ENCODE measurements at regions not wholly inside any gene's neighbourhood (a gene's known extent, or its start where the extent isn't known, plus 50 kb on each side); places are given as distances from the start of the nearest gene placed in this dataset.

- POLR2A ChIA-PET = no interaction called here
- DNase-seq = no peak
- H3K27ac ChIP-seq (ENCODE audit: insufficient read depth in 1 of 2, low read depth in 1 of 2, low read length in 2 of 2, poor library complexity in 1 of 2, severe bottlenecking in 2 of 2) = no peak overlapping the region
- no peaks in the 10 kb centered on the region for H3K27me3 ChIP-seq (replicated peaks in 2 of 5; ENCODE audit: control insufficient read depth in 4 of 5, insufficient read depth in 5 of 5, low read length in 4 of 5)
- no peaks in the 10 kb centered on the region for H3K4me1 ChIP-seq (ENCODE audit: control extremely low read depth in 1 of 4, control insufficient read depth in 4 of 4, insufficient read depth in 4 of 4, low read length in 3 of 4)
- 97% methylated on average over 6 of the region's 9 CpGs for WGBS (ENCODE audit: insufficient coverage)
- CTCF ChIA-PET = no interaction called here
- H3K4me3 ChIP-seq (ENCODE audit: control insufficient read depth in 1 of 7, extremely low read depth in 1 of 7, insufficient read depth in 4 of 7, low read depth in 2 of 7, low read length in 6 of 7) = no peak overlapping the region
- no peaks in the 10 kb centered on the region for H3K36me3 ChIP-seq (ENCODE audit: control insufficient read depth in 4 of 4, insufficient read depth in 4 of 4, low read length in 3 of 4)
- H3K9me3 ChIP-seq (ENCODE audit: control extremely low read depth in 1 of 5, control insufficient read depth in 4 of 5, insufficient read depth in 2 of 5, low read depth in 1 of 5, low read length in 4 of 5) = no peaks in the 10 kb centered on the region
Measured at GRCh38 chr2:142827170-142827569, 50.3 kb upstream of the KYNU start.

- POLR2A ChIA-PET = no interaction called here
- H3K36me3 ChIP-seq (ENCODE audit: control insufficient read depth in 4 of 4, insufficient read depth in 4 of 4, low read length in 3 of 4) = no peaks in the 10 kb centered on the region
- DNase-seq = no peak
- H3K9me3 ChIP-seq (ENCODE audit: control extremely low read depth in 1 of 5, control insufficient read depth in 4 of 5, insufficient read depth in 2 of 5, low read depth in 1 of 5, low read length in 4 of 5) = no peaks in the 10 kb centered on the region
- no peaks in the 10 kb centered on the region for H3K4me1 ChIP-seq (ENCODE audit: control extremely low read depth in 1 of 4, control insufficient read depth in 4 of 4, insufficient read depth in 4 of 4, low read length in 3 of 4)
- CTCF ChIA-PET = no interaction called here
- H3K27me3 ChIP-seq (replicated peaks in 2 of 5; ENCODE audit: control insufficient read depth in 4 of 5, insufficient read depth in 5 of 5, low read length in 4 of 5) = no peaks in the 10 kb centered on the region
- no peak overlapping the region for H3K27ac ChIP-seq (ENCODE audit: insufficient read depth in 1 of 2, low read depth in 1 of 2, low read length in 2 of 2, poor library complexity in 1 of 2, severe bottlenecking in 2 of 2)
- no peak overlapping the region for H3K4me3 ChIP-seq (ENCODE audit: control insufficient read depth in 1 of 7, extremely low read depth in 1 of 7, insufficient read depth in 4 of 7, low read depth in 2 of 7, low read length in 6 of 7)
- WGBS (ENCODE audit: insufficient coverage) = 100% methylated on average over 1 of the region's 2 CpGs
Measured at GRCh38 chr2:142825861-142826260, 51.6 kb upstream of the KYNU start.

GRCh38 chr2:142824756-142825155 lies 52.7 kb upstream of the KYNU start:
- no peak for DNase-seq
- no CpG with 5 or more reads among the region's 1 CpG for WGBS (ENCODE audit: insufficient coverage)
- no peaks in the 10 kb centered on the region for H3K36me3 ChIP-seq (ENCODE audit: control insufficient read depth in 4 of 4, insufficient read depth in 4 of 4, low read length in 3 of 4)
- H3K4me1 ChIP-seq (ENCODE audit: control extremely low read depth in 1 of 4, control insufficient read depth in 4 of 4, insufficient read depth in 4 of 4, low read length in 3 of 4) = no peaks in the 10 kb centered on the region
- no peak overlapping the region for H3K27ac ChIP-seq (ENCODE audit: insufficient read depth in 1 of 2, low read depth in 1 of 2, low read length in 2 of 2, poor library complexity in 1 of 2, severe bottlenecking in 2 of 2)
- no peaks in the 10 kb centered on the region for H3K9me3 ChIP-seq (ENCODE audit: control extremely low read depth in 1 of 5, control insufficient read depth in 4 of 5, insufficient read depth in 2 of 5, low read depth in 1 of 5, low read length in 4 of 5)
- H3K4me3 ChIP-seq (ENCODE audit: control insufficient read depth in 1 of 7, extremely low read depth in 1 of 7, insufficient read depth in 4 of 7, low read depth in 2 of 7, low read length in 6 of 7) = no peak overlapping the region
- no peaks in the 10 kb centered on the region for H3K27me3 ChIP-seq (replicated peaks in 2 of 5; ENCODE audit: control insufficient read depth in 4 of 5, insufficient read depth in 5 of 5, low read length in 4 of 5)
- ChIA-PET CTCF (no interaction called here), POLR2A (no interaction called here)

GRCh38 chr2:142822190-142822589 lies 55.3 kb upstream of the KYNU start:
- Histone ChIP-seq H3K9me3 (ENCODE audit: control extremely low read depth in 1 of 5, control insufficient read depth in 4 of 5, insufficient read depth in 2 of 5, low read depth in 1 of 5, low read length in 4 of 5) (no peaks in the 10 kb centered on the region), H3K27ac (ENCODE audit: insufficient read depth in 1 of 2, low read depth in 1 of 2, low read length in 2 of 2, poor library complexity in 1 of 2, severe bottlenecking in 2 of 2) (no peak overlapping the region), H3K27me3 (replicated peaks in 2 of 5; ENCODE audit: control insufficient read depth in 4 of 5, insufficient read depth in 5 of 5, low read length in 4 of 5) (no peaks in the 10 kb centered on the region), H3K36me3 (ENCODE audit: control insufficient read depth in 4 of 4, insufficient read depth in 4 of 4, low read length in 3 of 4) (no peaks in the 10 kb centered on the region), H3K4me1 (ENCODE audit: control extremely low read depth in 1 of 4, control insufficient read depth in 4 of 4, insufficient read depth in 4 of 4, low read length in 3 of 4) (no peaks in the 10 kb centered on the region), H3K4me3 (ENCODE audit: control insufficient read depth in 1 of 7, extremely low read depth in 1 of 7, insufficient read depth in 4 of 7, low read depth in 2 of 7, low read length in 6 of 7) (no peak overlapping the region)
- no peak for DNase-seq
- WGBS (ENCODE audit: insufficient coverage) = no CpG with 5 or more reads among the region's 3 CpGs
- POLR2A ChIA-PET = no interaction called here
- CTCF ChIA-PET = no interaction called here

- CTCF ChIA-PET = no interaction called here
- no peak overlapping the region for H3K27ac ChIP-seq (ENCODE audit: insufficient read depth in 1 of 2, low read depth in 1 of 2, low read length in 2 of 2, poor library complexity in 1 of 2, severe bottlenecking in 2 of 2)
- no peak overlapping the region for H3K4me3 ChIP-seq (ENCODE audit: control insufficient read depth in 1 of 7, extremely low read depth in 1 of 7, insufficient read depth in 4 of 7, low read depth in 2 of 7, low read length in 6 of 7)
- H3K27me3 ChIP-seq (replicated peaks in 2 of 5; ENCODE audit: control insufficient read depth in 4 of 5, insufficient read depth in 5 of 5, low read length in 4 of 5) = no peaks in the 10 kb centered on the region
- 100% methylated on average over 1 of the region's 2 CpGs for WGBS (ENCODE audit: insufficient coverage)
- H3K4me1 ChIP-seq (ENCODE audit: control extremely low read depth in 1 of 4, control insufficient read depth in 4 of 4, insufficient read depth in 4 of 4, low read length in 3 of 4) = no peaks in the 10 kb centered on the region
- no peak for DNase-seq
- no peaks in the 10 kb centered on the region for H3K9me3 ChIP-seq (ENCODE audit: control extremely low read depth in 1 of 5, control insufficient read depth in 4 of 5, insufficient read depth in 2 of 5, low read depth in 1 of 5, low read length in 4 of 5)
- POLR2A ChIA-PET = no interaction called here
- no peaks in the 10 kb centered on the region for H3K36me3 ChIP-seq (ENCODE audit: control insufficient read depth in 4 of 4, insufficient read depth in 4 of 4, low read length in 3 of 4)
Measured at GRCh38 chr2:142819411-142819810, 58.1 kb upstream of the KYNU start.

- Histone ChIP-seq H3K27me3 (replicated peaks in 2 of 5; ENCODE audit: control insufficient read depth in 4 of 5, insufficient read depth in 5 of 5, low read length in 4 of 5) (no peaks in the 10 kb centered on the region), H3K27ac (ENCODE audit: insufficient read depth in 1 of 2, low read depth in 1 of 2, low read length in 2 of 2, poor library complexity in 1 of 2, severe bottlenecking in 2 of 2) (no peak overlapping the region), H3K9me3 (ENCODE audit: control extremely low read depth in 1 of 5, control insufficient read depth in 4 of 5, insufficient read depth in 2 of 5, low read depth in 1 of 5, low read length in 4 of 5) (no peaks in the 10 kb centered on the region), H3K4me1 (ENCODE audit: control extremely low read depth in 1 of 4, control insufficient read depth in 4 of 4, insufficient read depth in 4 of 4, low read length in 3 of 4) (no peaks in the 10 kb centered on the region), H3K4me3 (ENCODE audit: control insufficient read depth in 1 of 7, extremely low read depth in 1 of 7, insufficient read depth in 4 of 7, low read depth in 2 of 7, low read length in 6 of 7) (no peak overlapping the region), H3K36me3 (ENCODE audit: control insufficient read depth in 4 of 4, insufficient read depth in 4 of 4, low read length in 3 of 4) (no peaks in the 10 kb centered on the region)
- DNase-seq = no peak
- no CpG with 5 or more reads among the region's 1 CpG for WGBS (ENCODE audit: insufficient coverage)
- ChIA-PET CTCF (interaction anchor here (0.8 kb wide), 1 partner anchor 30 kb away, joined by 3 read pairs; no protein-coding TSS in a partner anchor), POLR2A (interaction anchor here (0.6 kb wide), 1 partner anchor 1866 kb away, joined by 9 read pairs; no protein-coding TSS in a partner anchor)
Measured at GRCh38 chr2:142815375-142815774, 62.1 kb upstream of the KYNU start.

- no peaks in the 10 kb centered on the region for H3K4me1 ChIP-seq (ENCODE audit: control extremely low read depth in 1 of 4, control insufficient read depth in 4 of 4, insufficient read depth in 4 of 4, low read length in 3 of 4)
- no peak overlapping the region for H3K4me3 ChIP-seq (ENCODE audit: control insufficient read depth in 1 of 7, extremely low read depth in 1 of 7, insufficient read depth in 4 of 7, low read depth in 2 of 7, low read length in 6 of 7)
- H3K27me3 ChIP-seq (replicated peaks in 2 of 5; ENCODE audit: control insufficient read depth in 4 of 5, insufficient read depth in 5 of 5, low read length in 4 of 5) = no peaks in the 10 kb centered on the region
- 96% methylated on average over 3 of the region's 5 CpGs for WGBS (ENCODE audit: insufficient coverage)
- no peak for DNase-seq
- no peaks in the 10 kb centered on the region for H3K9me3 ChIP-seq (ENCODE audit: control extremely low read depth in 1 of 5, control insufficient read depth in 4 of 5, insufficient read depth in 2 of 5, low read depth in 1 of 5, low read length in 4 of 5)
- ChIA-PET CTCF (no interaction called here), POLR2A (no interaction called here)
- H3K27ac ChIP-seq (ENCODE audit: insufficient read depth in 1 of 2, low read depth in 1 of 2, low read length in 2 of 2, poor library complexity in 1 of 2, severe bottlenecking in 2 of 2) = no peak overlapping the region
- no peaks in the 10 kb centered on the region for H3K36me3 ChIP-seq (ENCODE audit: control insufficient read depth in 4 of 4, insufficient read depth in 4 of 4, low read length in 3 of 4)
Measured at GRCh38 chr2:142813830-142814829, 63.3 kb upstream of the KYNU start.
